ENCODE measurements at regions not wholly inside any gene's neighbourhood (a gene's known extent, or its start where the extent isn't known, plus 50 kb on each side); places are given as distances from the start of the nearest gene placed in this dataset.
"Not testable (repeated sequence)": the region's sequence is repeated elsewhere in the genome, so short reads cannot be mapped to it uniquely, and the experiment has no call there.

- Histone ChIP-seq H3K4me3 (no peak overlapping the region), H3K4me1 (replicated peaks in 1 of 2) (no peaks in the 10 kb centered on the region), H3K27ac (no peak overlapping the region)
- WGBS, 10 experiments: 60 to 96% (median 77%) methylated on average over 3 to 14 of the region's 15 CpGs
- peak in 3 of 8 experiments; percentile 33 to 51 (median 38) for ATAC-seq (replicated peaks in 6 of 8)
- in situ Hi-C loops (cut with MboI; ENCODE audit: low pct_unique_long_range_greater_than_20kb in 2 of 9, low sequenced_read_pairs in 9 of 9, unreplicated experiment in 9 of 9): loop anchor here in 1 of 9 experiments (25.0 kb wide), 1 partner anchor 104 kb away; no protein-coding TSS in a partner anchor
These were observed 177.5 kb downstream of the MTCL1 start for GRCh38 chr18:8882632-8883408.

GRCh38 chr18:8883409-8883668 lies 178.0 kb downstream of the MTCL1 start:
- in situ Hi-C loops (cut with MboI; ENCODE audit: low pct_unique_long_range_greater_than_20kb in 2 of 9, low sequenced_read_pairs in 9 of 9, unreplicated experiment in 9 of 9): loop anchor here in 1 of 9 experiments (25.0 kb wide), 1 partner anchor 104 kb away; no protein-coding TSS in a partner anchor
- ATAC-seq (replicated peaks in 6 of 8): no peak
- 50 to 100% (median 80%) methylated on average over 1 of the region's 1 CpG; no CpG with 5 or more reads in 5 of the 10 experiments for WGBS, 10 experiments
- Histone ChIP-seq H3K4me3 (no peak overlapping the region), H3K27ac (no peak overlapping the region), H3K4me1 (replicated peaks in 1 of 2) (no peaks in the 10 kb centered on the region)

GRCh38 chr18:8887877-8888276 lies 182.5 kb downstream of the MTCL1 start:
- 60 to 100% (median 97%) methylated on average over 1 to 2 of the region's 2 CpGs; no CpG with 5 or more reads in 4 of the 10 experiments for WGBS, 10 experiments
- not testable (repeated sequence) for ATAC-seq (replicated peaks in 6 of 8); H3K4me1 ChIP-seq (replicated peaks in 1 of 2); H3K4me3 ChIP-seq; H3K27ac ChIP-seq
- in situ Hi-C loops (cut with MboI; ENCODE audit: low pct_unique_long_range_greater_than_20kb in 2 of 9, low sequenced_read_pairs in 9 of 9, unreplicated experiment in 9 of 9): loop anchor here in 1 of 9 experiments (25.0 kb wide), 1 partner anchor 99 kb away; no protein-coding TSS in a partner anchor

GRCh38 chr18:8889489-8889888 lies 184.1 kb downstream of the MTCL1 start:
- Histone ChIP-seq H3K4me1 (replicated peaks in 1 of 2) (peaks cover 0 to 9% of the 10 kb centered on the region in 2 donors), H3K4me3 (no peak overlapping the region), H3K27ac (no peak overlapping the region)
- no peak for ATAC-seq (replicated peaks in 6 of 8)
- in situ Hi-C loops (cut with MboI; ENCODE audit: low pct_unique_long_range_greater_than_20kb in 2 of 9, low sequenced_read_pairs in 9 of 9, unreplicated experiment in 9 of 9): loop anchor here in 1 of 9 experiments (25.0 kb wide), 1 partner anchor 98 kb away; no protein-coding TSS in a partner anchor
- WGBS, 10 experiments: 57 to 100% (median 100%) methylated on average over 1 of the region's 2 CpGs; no CpG with 5 or more reads in 5 of the 10 experiments

- 41 to 67% (median 49%) methylated on average over 3 of the region's 3 CpGs; no CpG with 5 or more reads in 1 of the 10 experiments for WGBS, 10 experiments
- peak in 3 of 8 experiments; percentile 2 to 27 (median 8) for ATAC-seq (replicated peaks in 6 of 8)
- in situ Hi-C loops (cut with MboI; ENCODE audit: low pct_unique_long_range_greater_than_20kb in 2 of 9, low sequenced_read_pairs in 9 of 9, unreplicated experiment in 9 of 9): loop anchor here in 1 of 9 experiments (25.0 kb wide), 1 partner anchor 97 kb away; no protein-coding TSS in a partner anchor
These were observed 185.1 kb downstream of the MTCL1 start for GRCh38 chr18:8890503-8890902.

GRCh38 chr18:8890957-8891464 lies 185.7 kb downstream of the MTCL1 start:
- ATAC-seq (replicated peaks in 6 of 8): peak; percentile 99 to 100 (median 100)
- WGBS, 10 experiments: 0 to 24% (median 5%) methylated on average over 1 to 4 of the region's 4 CpGs; no CpG with 5 or more reads in 2 of the 10 experiments
- no peak overlapping the region for H3K4me3 ChIP-seq
- in situ Hi-C loops (cut with MboI; ENCODE audit: low pct_unique_long_range_greater_than_20kb in 2 of 9, low sequenced_read_pairs in 9 of 9, unreplicated experiment in 9 of 9): loop anchor here in 1 of 9 experiments (25.0 kb wide), 1 partner anchor 96 kb away; no protein-coding TSS in a partner anchor
- no peak overlapping the region for H3K27ac ChIP-seq
- peaks cover 0 to 9% of the 10 kb centered on the region in 2 donors for H3K4me1 ChIP-seq (replicated peaks in 1 of 2)

More at GRCh38 chr18:8890503-8890902, 185.1 kb downstream of the MTCL1 start:
- H3K4me1 ChIP-seq (replicated peaks in 1 of 2); H3K4me3 ChIP-seq; H3K27ac ChIP-seq: not testable (repeated sequence)

GRCh38 chr18:8893221-8893620 lies 187.9 kb downstream of the MTCL1 start:
- in situ Hi-C loops (cut with MboI; ENCODE audit: low pct_unique_long_range_greater_than_20kb in 2 of 9, low sequenced_read_pairs in 9 of 9, unreplicated experiment in 9 of 9): loop anchor here in 1 of 9 experiments (25.0 kb wide), 1 partner anchor 94 kb away; no protein-coding TSS in a partner anchor
- Histone ChIP-seq H3K4me1 (replicated peaks in 1 of 2) (peaks cover 0 to 9% of the 10 kb centered on the region in 2 donors), H3K27ac (no peak overlapping the region), H3K4me3 (no peak overlapping the region)
- ATAC-seq (replicated peaks in 6 of 8): no peak
- 80 to 100% (median 100%) methylated on average over 1 to 2 of the region's 2 CpGs; no CpG with 5 or more reads in 5 of the 10 experiments for WGBS, 10 experiments

- Histone ChIP-seq H3K4me3 (no peak overlapping the region), H3K4me1 (replicated peaks in 1 of 2) (peaks cover 0 to 9% of the 10 kb centered on the region in 2 donors), H3K27ac (no peak overlapping the region)
- no peak for ATAC-seq (replicated peaks in 6 of 8)
- in situ Hi-C loops (cut with MboI; ENCODE audit: low pct_unique_long_range_greater_than_20kb in 2 of 9, low sequenced_read_pairs in 9 of 9, unreplicated experiment in 9 of 9): loop anchor here in 1 of 9 experiments (25.0 kb wide), 1 partner anchor 94 kb away; no protein-coding TSS in a partner anchor
- WGBS, 10 experiments: 50 to 100% (median 90%) methylated on average over 1 to 2 of the region's 2 CpGs; no CpG with 5 or more reads in 3 of the 10 experiments
These were observed 188.4 kb downstream of the MTCL1 start for GRCh38 chr18:8893628-8894231.

GRCh38 chr18:8894823-8895222 lies 189.5 kb downstream of the MTCL1 start:
- in situ Hi-C loops (cut with MboI; ENCODE audit: low pct_unique_long_range_greater_than_20kb in 2 of 9, low sequenced_read_pairs in 9 of 9, unreplicated experiment in 9 of 9): loop anchor here in 1 of 9 experiments (25.0 kb wide), 1 partner anchor 92 kb away; no protein-coding TSS in a partner anchor
- Histone ChIP-seq H3K4me3 (no peak overlapping the region), H3K4me1 (replicated peaks in 1 of 2) (peaks cover 0 to 9% of the 10 kb centered on the region in 2 donors), H3K27ac (no peak overlapping the region)
- no peak for ATAC-seq (replicated peaks in 6 of 8)
- 61 to 100% (median 80%) methylated on average over 1 to 3 of the region's 3 CpGs; no CpG with 5 or more reads in 2 of the 10 experiments for WGBS, 10 experiments

GRCh38 chr18:8895341-8895740 lies 190.0 kb downstream of the MTCL1 start:
- in situ Hi-C loops (cut with MboI; ENCODE audit: low pct_unique_long_range_greater_than_20kb in 2 of 9, low sequenced_read_pairs in 9 of 9, unreplicated experiment in 9 of 9): loop anchor here in 1 of 9 experiments (25.0 kb wide), 1 partner anchor 92 kb away; no protein-coding TSS in a partner anchor
- ATAC-seq (replicated peaks in 6 of 8): no peak
- H3K4me3 ChIP-seq: no peak overlapping the region
- H3K27ac ChIP-seq: no peak overlapping the region
- peaks cover 0 to 9% of the 10 kb centered on the region in 2 donors for H3K4me1 ChIP-seq (replicated peaks in 1 of 2)
- 100% methylated on average over 1 of the region's 1 CpG; no CpG with 5 or more reads in 4 of the 10 experiments for WGBS, 10 experiments

- H3K27ac ChIP-seq: no peak overlapping the region
- WGBS, 10 experiments: 0 to 100% (median 90%) methylated on average over 1 of the region's 2 CpGs; no CpG with 5 or more reads in 4 of the 10 experiments
- peaks cover 0 to 5% of the 10 kb centered on the region in 2 donors for H3K4me1 ChIP-seq (replicated peaks in 1 of 2)
- peak in 3 of 8 experiments; percentile 23 to 76 (median 26) for ATAC-seq (replicated peaks in 6 of 8)
- no peak overlapping the region for H3K4me3 ChIP-seq
- in situ Hi-C loops (cut with MboI; ENCODE audit: low pct_unique_long_range_greater_than_20kb in 2 of 9, low sequenced_read_pairs in 9 of 9, unreplicated experiment in 9 of 9): loop anchor here in 1 of 9 experiments (25.0 kb wide), 1 partner anchor 91 kb away; no protein-coding TSS in a partner anchor
These were observed 190.7 kb downstream of the MTCL1 start for GRCh38 chr18:8895987-8896619.

GRCh38 chr18:8899000-8899399 lies 193.6 kb downstream of the MTCL1 start:
- ATAC-seq (replicated peaks in 6 of 8): peak in 4 of 8 experiments; percentile 41 to 87 (median 52)
- Histone ChIP-seq H3K4me1 (replicated peaks in 1 of 2) (no peaks in the 10 kb centered on the region), H3K27ac (no peak overlapping the region), H3K4me3 (no peak overlapping the region)
- 0 to 83% (median 40%) methylated on average over 1 to 2 of the region's 3 CpGs; no CpG with 5 or more reads in 2 of the 10 experiments for WGBS, 10 experiments
- in situ Hi-C loops (cut with MboI; ENCODE audit: low pct_unique_long_range_greater_than_20kb in 2 of 9, low sequenced_read_pairs in 9 of 9, unreplicated experiment in 9 of 9): loop anchor here in 1 of 9 experiments (25.0 kb wide), 1 partner anchor 88 kb away; no protein-coding TSS in a partner anchor

Data from motor neuron (in vitro differentiated cells).